NAMALWA (cell line): ENCODE measurements at regions not wholly inside any gene's neighbourhood (a gene's known extent, or its start where the extent isn't known, plus 50 kb on each side); places are given as distances from the start of the nearest gene placed in this dataset.

Source experiments
- DNase-seq: peaks from one replicate; pipeline ENCODE4 v3.0.0-alpha.2; 2015; ENCODE audit warnings: low spot score

DNA sequence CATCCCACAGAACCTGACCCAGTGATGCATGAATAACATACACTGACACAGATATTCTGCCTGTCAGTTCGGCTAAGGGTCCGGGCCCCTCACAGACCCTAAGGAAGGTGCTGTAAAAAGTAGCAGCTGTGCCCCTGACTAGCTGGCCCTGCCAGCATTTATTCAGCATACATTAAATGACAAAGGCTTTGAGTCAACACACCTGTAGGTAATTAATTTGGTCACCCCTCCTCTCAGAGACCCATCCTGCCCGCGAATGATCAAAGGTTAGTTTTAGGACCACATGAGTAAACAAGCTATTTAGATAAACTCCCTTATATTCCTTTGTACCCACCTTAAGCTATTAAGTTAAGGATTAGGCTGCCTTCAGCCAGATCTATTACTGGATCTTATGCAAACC, 429.0 kb upstream of the NWD2 start:
- no peak for DNase-seq

DNA sequence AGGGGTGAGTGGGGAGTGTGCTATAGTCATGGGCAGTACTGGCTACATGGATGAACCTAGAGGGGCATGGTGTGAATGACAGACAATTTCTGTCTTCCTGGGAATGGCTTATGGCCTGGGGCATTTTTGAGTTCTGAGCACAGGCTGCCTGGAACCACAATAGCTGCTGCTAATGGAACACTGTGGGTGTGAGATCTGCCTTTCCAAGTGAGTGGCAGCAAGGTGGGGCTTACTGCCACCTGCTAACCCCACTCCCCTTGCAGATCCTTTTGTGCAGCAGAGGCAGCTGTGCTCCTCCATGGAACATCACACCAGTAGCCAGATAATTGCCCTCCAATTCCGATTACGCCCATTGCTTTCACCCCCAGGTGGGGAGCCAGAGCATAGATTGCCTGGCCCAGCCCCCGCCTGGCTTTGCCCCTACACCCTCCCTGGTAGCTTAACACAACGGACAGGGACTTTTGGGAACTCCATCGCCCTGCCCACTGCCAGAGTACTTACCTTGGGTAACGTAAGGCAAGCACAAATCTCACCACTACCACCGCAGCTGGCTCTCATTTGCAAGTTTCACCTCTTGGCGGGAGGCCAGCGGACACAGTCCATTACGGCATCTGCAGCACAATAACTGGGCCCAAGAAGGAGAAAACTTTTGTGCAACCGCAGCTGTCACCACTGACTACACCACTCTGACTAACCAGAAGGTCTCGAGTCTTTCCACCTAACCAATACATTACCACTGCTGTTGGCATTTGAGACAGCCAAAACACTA, 421.2 kb upstream of the NWD2 start:
- no peak for DNase-seq

DNA sequence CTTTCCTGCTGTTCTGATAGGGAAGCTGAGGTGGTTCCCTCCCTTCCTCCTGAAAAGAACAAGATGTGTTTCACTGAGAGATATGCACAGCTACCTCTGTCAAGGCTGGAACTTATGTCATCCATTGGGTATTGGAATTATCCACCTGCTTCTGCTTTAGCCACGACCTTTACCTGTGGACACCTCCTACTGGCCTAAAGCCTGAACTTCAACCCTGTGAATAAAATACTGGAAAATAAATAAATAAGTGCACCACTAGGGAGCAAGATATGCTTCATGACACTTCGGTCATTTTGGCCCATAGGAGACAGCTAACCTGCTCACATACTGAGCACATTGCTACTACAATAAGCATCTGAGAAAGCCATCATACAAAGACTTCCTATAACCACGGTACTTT, 419.9 kb upstream of the NWD2 start:
- DNase-seq, result peak; percentile 37

DNA sequence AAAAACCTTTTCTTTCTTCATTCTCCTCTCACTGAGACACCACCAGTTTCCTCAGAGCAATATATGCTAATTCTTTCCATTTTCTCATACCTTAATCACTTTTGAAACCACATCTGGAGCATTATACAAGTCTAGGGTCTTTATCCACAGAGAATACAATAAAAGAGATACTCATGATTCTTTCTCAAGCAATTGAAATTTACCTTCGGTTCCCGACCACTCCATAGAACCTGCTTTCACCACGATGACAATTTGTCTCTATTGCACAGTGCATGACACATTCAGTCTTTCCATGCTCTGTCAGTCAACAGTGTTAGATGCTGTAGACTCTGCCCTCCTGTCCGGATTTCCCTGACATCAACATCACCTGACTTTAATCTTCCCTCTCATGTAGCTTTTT, 409.3 kb upstream of the NWD2 start:
- no peak for DNase-seq

DNA sequence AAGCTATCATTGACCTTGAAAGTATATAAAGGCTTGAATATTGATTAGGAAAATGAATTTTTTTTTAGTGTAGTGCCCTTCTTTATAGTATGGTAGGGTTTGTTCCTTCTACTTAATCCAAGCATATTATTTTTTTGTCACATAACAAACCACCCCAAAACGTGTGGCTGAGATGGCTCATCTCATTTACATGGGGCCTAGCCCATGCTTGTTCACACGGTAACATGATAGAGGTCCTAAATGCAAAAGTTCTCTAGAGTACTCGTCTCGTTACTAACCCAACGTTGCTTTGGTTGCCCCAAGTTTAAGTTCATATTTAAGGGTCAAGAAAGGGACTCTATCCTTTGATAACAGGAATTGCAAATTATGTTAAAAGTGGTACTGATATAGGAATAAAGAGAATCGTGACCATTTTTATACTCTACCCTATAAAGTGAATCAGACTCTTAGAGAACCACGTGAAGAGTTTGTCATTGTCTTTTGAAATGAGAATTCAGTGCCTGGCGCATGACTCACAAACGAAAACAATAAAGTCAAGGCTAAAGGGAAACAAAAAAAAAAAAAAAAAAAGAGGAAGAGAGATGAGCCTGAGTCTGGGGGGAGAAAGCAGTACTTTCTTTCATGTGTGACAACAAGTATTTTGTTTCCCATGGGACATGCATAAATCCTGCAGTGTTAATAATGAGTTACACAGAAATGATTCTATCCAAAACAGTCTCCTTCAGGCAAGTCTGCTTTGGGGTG, 402.8 kb upstream of the NWD2 start:
- DNase-seq, result no peak

DNA sequence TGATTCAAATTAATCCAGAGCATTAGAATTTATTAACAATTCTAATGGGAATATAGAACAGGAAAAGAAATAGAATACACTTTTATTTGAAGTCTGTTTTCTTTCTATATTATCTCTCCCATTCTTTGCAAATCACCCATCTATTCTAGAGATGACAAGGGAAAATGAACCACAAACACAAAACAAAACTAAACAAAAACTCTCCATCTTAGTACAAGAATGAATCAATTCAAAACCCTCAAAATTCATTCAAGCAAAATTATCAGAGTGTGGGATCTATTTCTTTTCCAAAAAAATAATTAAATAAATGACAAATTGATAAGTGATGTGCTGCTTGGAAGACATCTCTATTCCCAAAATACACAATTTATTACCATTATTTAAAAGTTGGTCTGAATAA, 400.1 kb upstream of the NWD2 start:
- no peak for DNase-seq

DNA sequence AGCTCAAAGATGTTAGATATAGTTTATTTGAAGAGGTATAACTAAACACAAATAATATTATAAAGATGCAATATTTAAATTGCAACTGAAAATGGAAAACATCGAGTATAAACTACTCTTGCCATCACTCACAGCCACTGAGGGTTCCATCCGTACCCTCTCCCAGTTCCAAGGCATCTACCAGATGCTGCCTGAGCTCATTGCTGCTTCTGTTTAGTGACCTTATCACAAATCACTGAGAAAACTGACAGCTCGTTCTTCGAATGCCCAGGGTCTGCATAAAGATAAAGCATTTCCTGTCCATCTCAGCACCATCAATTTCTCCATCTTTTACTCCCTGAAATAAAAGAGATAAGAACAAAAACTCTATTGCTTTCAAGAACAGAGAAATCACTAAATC, 391.7 kb upstream of the NWD2 start:
- DNase-seq, result no peak

DNA sequence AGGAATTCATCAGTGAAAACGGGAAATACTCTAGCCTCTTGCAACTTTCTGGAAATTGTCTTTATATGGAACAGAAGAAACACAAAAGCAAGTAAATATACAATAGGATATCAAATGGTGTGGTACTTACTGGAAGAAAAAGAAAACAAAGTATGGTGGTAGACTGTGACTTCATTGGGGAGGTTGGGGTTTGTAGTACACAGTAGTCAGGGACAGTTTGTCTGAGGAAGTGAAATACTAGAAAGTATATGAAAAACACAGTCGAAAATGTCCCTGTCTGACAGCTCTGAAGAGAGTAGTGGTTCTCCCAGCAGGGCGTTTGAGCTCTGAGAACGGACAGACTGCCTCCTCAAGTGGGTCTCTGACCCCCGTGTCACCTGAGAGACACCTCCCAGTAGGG, 390.0 kb upstream of the NWD2 start:
- DNase-seq, result no peak

DNA sequence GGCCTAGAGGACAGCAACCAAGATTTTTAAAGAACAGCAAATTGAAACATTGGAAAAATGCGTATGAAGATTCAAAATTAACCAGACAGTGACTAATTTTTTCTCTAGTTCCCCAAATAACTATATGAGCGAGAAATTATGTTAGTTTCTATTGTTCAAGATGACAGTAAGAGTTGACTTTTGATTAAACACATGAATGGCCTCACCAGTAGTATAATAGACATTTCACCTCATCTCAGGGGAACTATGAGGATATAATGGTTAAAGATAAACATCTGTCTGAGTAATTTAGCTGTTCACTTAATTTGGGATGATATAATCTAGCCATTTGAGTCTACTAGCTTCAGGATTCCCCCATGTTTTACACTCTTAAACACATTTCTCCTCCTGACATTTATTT, 380.9 kb upstream of the NWD2 start:
- no peak for DNase-seq

DNA sequence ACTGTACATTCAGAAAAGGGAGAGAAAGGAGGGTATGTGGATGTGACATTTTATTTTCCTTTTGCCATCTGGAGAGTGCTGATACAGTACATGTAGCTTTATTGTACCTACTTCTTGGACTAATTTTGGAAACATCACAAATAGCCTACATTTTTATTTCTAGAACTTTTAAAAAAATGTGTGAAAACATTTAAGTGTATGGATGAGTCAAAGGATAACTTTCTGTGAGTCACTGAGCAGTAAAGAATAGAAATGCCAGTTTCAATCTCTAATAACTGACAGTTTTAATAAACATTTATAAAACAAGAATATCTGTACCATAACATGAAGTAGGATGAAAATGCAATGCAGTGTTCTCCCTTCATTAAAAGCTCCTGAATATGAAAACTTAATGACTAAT, 374.4 kb upstream of the NWD2 start:
- no peak for DNase-seq

DNA sequence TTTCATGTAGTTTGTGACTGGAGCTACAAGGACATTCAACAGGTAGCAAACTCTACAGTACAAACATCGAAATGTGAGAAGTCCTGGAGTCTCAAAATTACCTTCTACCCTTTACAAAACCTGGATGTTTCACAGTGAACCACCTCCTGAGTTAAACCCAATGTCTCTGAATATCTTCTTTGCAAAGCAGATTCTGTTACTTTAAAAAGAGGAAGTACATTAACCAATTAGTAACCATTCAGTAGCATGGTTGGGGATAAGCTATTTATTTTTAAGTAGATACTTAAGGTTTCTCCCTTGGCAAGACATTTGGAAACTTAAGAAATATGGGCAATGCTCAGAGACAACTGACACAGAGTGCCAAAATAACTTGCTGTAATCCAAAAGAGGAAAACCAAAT, 371.9 kb upstream of the NWD2 start:
- DNase-seq, result no peak

DNA sequence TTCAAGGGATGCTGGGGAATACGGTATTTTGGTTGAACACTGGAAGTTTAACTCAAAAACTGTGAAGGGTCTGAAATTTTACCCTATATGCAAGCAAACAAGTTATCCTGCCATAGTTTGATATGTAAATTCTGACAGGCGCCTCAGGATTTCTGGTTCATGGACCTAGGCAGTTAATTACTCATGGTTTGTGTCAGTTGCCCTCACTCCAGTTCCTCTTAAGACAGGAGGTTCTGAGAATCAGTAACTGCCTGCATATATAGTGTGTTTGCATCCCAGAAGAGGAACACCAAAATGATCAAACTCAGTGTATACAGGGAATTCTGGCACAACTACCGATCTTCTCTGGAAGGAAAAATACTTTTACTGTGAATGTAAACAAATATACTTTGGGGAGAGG, 360.4 kb upstream of the NWD2 start:
- DNase-seq, result no peak

DNA sequence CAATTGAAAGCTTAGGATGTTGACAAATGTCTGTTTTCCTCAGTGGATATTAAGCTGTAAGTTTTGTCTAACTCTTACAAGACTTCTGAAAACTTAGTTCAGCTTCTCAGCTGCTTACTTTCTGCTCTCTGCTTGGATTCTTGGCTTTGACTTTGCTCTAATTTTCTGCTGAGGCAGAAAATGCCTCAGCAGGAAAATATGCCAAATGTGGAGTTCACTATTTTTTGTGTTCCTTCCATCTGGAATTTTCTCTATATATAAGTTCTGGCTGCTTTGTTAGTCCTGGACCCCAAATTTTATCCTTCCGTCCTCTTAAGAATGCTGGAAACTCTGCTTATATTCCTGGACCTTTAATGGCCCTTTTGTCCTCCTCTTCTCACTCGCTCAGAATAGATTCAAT, 352.6 kb upstream of the NWD2 start:
- DNase-seq, result no peak

DNA sequence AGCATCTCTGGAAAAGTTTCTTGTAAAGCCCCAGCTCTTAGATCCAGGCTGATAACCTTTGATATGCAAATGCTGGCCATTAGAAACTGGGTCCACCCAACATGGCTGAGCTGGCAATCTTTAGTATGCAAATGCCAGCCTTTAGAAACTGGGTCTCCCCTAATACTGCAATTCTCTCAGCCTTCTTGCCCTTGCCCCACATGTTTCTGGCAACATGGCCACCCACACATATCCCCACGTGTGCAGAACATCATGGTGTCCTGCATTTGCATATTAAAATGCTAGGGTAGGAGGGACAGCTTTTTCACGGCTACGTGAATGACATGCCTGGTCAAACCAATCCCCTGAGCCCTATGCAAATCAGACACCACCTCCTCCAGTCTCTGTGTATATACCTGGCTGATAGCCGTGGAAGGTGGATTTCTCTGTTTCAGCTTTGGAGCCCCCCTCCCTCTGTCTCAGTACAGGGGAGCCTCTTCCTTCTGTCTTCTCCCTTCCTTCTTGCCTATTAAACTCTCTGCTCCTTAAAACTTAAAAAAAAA, 344.0 kb upstream of the NWD2 start:
- DNase-seq, result no peak

DNA sequence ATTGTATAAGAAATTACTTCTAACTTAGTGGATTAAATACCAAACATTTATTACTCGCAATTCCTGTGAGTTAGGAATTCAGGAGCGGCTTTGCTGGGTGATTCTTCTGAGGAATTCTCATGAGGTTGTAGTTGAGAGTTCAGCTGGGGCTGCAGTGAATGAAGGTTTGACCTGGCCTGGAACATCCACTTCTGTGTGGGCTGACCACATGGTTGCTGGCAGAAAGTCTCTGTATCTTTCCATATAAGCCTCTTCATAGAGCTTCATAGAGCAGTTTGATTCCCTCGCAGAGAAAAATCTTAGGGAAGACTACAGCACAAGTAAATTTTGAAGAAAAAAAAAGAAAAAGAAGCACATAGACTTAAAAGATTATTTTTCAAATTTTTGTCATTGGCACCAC, 339.7 kb upstream of the NWD2 start:
- no peak for DNase-seq

DNA sequence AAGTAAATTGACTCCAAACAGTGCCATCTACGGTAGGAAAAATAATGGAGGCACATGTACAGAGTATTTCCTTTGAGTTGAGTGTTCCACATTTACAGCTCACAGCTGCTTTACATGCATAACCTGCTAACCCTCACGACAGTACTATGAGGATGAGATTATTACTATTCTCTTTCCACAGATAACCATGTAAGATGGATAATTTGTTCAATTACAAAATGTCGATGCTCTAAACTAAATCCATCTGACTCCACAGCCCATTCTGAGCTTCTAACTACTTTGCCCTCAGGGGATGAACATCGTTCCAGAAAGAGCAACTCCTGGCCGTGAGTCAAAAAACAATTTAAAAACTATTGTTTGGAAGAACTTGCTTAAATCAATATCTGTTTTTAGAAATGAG, 330.4 kb upstream of the NWD2 start:
- DNase-seq, result no peak

DNA sequence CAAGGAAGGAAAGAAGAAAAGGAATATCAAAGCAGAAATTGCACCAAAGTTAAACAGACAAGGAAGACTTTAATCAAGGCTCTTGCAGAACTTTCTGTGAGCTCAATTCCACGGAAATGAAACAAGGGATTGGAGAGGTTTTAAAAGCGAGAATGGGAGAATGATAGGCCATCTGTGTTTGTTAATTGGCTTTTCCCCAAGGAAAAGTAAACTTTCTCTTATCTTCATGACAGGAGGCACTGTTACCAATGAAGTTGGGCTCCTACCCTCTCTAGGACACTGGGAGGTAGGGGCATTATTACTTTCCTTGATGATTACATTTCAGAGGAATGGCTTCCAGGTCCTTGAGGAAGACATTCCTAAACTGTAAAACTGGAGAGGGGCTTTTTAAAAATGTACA, 328.8 kb upstream of the NWD2 start:
- DNase-seq, result no peak

DNA sequence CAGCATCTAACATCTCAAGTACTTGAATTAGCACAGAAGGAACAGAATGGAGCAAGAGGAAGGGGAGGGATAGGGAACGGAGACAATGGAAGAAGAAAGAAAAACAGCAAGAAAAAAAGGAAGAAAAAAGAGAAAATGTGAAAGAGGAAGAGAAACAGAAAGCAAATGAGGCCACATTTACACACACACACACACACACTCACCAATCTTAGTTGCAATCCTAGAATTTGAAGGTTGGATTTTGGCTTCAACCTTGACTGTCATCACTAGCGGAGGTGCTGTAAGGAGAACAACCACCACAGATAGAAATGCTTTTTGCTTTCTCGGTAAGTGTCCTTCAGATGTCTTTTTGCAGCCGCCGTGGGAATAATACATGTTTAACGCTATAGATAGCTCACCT, 327.1 kb upstream of the NWD2 start:
- no peak for DNase-seq

DNA sequence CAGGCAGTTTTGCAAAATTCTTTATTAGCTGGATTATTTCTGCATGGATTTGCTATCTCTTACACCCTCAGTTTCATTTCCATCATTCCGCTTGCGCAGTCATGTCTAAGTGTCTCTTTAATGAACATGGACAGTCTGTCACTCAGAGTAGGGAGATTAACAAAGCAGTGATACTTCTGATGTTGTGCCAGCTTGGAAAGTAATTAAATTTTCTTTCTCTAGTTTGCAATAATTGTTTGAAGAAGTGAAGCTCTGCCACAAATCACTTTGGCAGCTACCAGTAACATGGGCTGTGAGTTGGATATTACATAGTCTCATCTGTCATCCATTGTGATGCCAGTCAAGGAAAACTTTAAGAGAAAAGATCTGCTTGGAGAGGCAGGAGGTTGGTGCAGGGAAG, 324.8 kb upstream of the NWD2 start:
- no peak for DNase-seq

DNA sequence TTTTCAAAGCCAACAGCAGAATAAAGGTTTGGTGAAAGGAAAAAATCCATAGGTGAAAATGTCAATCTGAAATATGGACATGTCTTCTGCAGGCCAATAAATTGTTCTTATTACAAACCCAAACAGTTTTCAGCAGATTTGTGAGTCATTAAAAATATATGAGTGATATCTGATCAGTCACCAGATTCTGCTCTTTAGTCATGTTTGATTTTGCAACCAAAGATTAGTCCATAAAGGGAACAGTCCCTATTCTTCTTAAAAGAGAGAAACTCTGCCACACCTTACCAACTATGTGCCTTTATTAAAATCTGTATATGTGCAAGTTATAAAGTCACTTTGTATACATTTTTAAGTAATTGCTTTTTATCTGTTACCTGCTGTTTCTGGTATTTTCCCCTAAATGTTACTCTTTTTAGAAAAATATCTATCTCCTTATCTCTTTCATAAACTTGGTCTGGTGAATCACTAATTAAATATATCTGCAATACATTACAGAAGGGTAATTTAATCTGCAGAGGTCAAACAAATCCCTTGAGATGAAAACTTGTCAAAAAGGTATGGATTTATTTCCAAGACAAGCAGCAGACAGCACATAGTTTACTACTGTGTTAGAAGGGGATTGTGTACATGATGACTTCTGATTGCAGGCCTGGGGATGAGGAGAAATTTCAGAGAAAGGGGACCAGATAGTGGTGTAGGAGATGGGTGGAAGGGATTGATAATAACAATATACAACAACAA, 322.9 kb upstream of the NWD2 start:
- DNase-seq, result no peak

DNA sequence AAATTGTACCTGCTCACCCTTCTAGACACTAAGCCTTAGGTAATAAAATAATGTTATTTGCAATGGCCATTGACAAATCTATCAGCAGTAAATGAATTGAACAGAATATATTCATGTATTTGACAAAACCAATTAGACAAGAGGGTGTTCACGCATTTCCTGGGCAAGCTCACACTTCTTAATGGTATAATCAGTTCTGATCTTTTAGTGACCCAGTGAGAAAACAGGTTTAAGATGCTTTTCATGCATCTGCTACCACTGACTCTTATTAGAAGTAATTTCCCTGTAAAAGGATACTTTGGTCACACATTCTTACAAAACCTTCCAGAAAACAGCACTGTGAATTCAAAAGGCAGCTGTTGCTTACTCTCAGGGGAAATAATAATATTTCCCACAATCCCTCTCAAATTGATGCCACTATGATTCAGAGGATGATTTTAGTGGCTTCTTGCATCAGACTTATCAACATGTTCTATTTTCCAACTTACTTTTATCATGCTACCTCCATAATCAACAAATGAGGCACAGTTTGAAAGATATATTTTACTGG, 313.9 kb upstream of the NWD2 start:
- DNase-seq, result no peak

DNA sequence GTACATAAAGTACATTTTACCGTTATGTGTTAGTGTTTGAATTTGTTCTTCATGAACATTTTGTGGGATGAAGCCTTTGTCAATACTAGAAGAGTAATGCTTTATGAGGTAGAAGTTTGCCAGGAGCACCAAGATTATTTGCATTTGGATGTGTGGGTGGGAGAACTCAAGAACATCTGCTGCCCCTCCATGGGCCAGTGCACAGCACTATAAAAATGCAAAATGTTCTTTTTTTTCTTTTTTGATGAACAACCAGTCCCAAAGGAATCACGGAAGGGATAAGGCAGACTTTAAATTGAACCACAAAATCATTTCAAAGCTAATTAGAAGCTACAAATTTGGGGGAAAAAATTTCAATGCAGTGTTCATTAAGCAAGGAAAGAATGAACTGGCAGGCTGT, 300.3 kb upstream of the NWD2 start:
- no peak for DNase-seq

DNA sequence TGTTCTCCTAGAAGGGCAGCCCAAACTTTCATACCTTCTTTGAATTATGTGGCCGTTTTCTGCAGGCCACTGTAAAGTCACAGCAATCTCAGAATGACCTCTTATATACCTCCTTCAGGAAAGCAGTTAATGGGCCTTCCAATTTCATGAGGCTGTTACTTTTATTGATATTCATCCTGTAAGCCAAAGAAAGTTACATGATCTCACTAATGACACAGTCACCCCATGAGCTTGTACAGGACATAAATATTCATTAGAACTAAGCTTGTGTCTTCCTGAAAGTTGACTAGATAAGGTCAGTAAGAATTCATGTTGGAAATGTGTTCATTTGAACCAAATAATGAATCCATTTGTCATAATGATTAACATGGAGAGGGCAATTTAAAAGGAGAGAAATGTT, 283.1 kb upstream of the NWD2 start:
- no peak for DNase-seq
